Bronchial epithelial cell (primary cell): ENCODE measurements at regions not wholly inside any gene's neighbourhood (a gene's known extent, or its start where the extent isn't known, plus 50 kb on each side); places are given as distances from the start of the nearest gene placed in this dataset.

Experiments
- DNase-seq: peaks from one replicate; pipeline ENCODE4 v3.0.0-alpha.2; 2010; ENCODE audit warnings: low read depth
- FAIRE-seq: peaks from 2 replicates; lab custom pipeline; 2011; peaks lifted over from hg19 to GRCh38; lab: Jason Lieb, UNC
- H3K27me3 ChIP-seq: 2 replicates; pipeline ENCODE4 v1.5.1; 2011; ENCODE audit warnings: low read length; ENCODE audit not compliant: control insufficient read depth, insufficient read depth
- H3K36me3 ChIP-seq: 2 replicates; pipeline ENCODE4 v1.5.1; 2011; ENCODE audit warnings: low read length; ENCODE audit not compliant: control insufficient read depth, insufficient read depth
- H3K4me3 ChIP-seq: 2 replicates; pipeline ENCODE4 v1.5.1; 2011; ENCODE audit warnings: mild to moderate bottlenecking, low read depth, low read length, control low read depth
- CTCF ChIP-seq: IDR thresholded peaks from 2 replicates; pipeline ENCODE4 v1.5.1; 2011; ENCODE audit warnings: mild to moderate bottlenecking, moderate library complexity, low read length, control low read depth, inconsistent platforms; ENCODE audit not compliant: insufficient read depth, severe bottlenecking

GRCh38 chr3:23052620-23053019, 150.5 kb upstream of the UBE2E2 start:
- FAIRE-seq: no peak
- no peak overlapping the region for H3K4me3 ChIP-seq
- DNase-seq: no peak
- H3K36me3 ChIP-seq: no peaks in the 10 kb centered on the region
- no peaks in the 10 kb centered on the region for H3K27me3 ChIP-seq
- TF ChIP-seq CTCF: no peak

GRCh38 chr3:23055733-23056376, 147.3 kb upstream of the UBE2E2 start:
- H3K27me3 ChIP-seq: no peaks in the 10 kb centered on the region
- TF ChIP-seq CTCF: no peak
- FAIRE-seq: no peak
- peak; percentile 88 for DNase-seq
- H3K4me3 ChIP-seq: no peak overlapping the region
- no peaks in the 10 kb centered on the region for H3K36me3 ChIP-seq

GRCh38 chr3:23062582-23062981, 140.5 kb upstream of the UBE2E2 start:
- no peak overlapping the region for H3K4me3 ChIP-seq
- H3K27me3 ChIP-seq: peaks cover 6% of the 10 kb centered on the region
- TF ChIP-seq CTCF: no peak
- no peak for FAIRE-seq
- DNase-seq: no peak
- H3K36me3 ChIP-seq: no peaks in the 10 kb centered on the region

GRCh38 chr3:23062982-23063381, 140.1 kb upstream of the UBE2E2 start:
- Histone ChIP-seq H3K36me3 (no peaks in the 10 kb centered on the region), H3K4me3 (no peak overlapping the region), H3K27me3 (peaks cover 6% of the 10 kb centered on the region)
- no peak for TF ChIP-seq CTCF
- DNase-seq: no peak
- no peak for FAIRE-seq

- Histone ChIP-seq H3K36me3 (no peaks in the 10 kb centered on the region), H3K27me3 (peaks cover 9% of the 10 kb centered on the region), H3K4me3 (no peak overlapping the region)
- DNase-seq (no peak), FAIRE-seq (no peak)
- TF ChIP-seq CTCF: no peak
These were observed 136.0 kb upstream of the UBE2E2 start for GRCh38 chr3:23067116-23067515.
